Suppressor macrophage treated with lipopolysaccharide for 1 hour (primary cell): ENCODE measurements at regions not wholly inside any gene's neighbourhood (a gene's known extent, or its start where the extent isn't known, plus 50 kb on each side); places are given as distances from the start of the nearest gene placed in this dataset.
A peak's percentile ranks its signal among the peaks of the same experiment; 100 is the strongest.
"Not testable (repeated sequence)": the region's sequence is repeated elsewhere in the genome, so short reads cannot be mapped to it uniquely, and the experiment has no call there.

Experiments used
- DNase-seq, 3 donors: peaks; one replicate each; pipeline ENCODE4 v3.0.0-alpha.2; 2020 to 2022

- DNase-seq, result no peak
Observed at GRCh38 chr3:153553605-153553945, 391.5 kb downstream of the RAP2B start.

GRCh38 chr3:153555919-153556318 is 393.9 kb downstream of the RAP2B start:
- DNase-seq, result no peak

GRCh38 chr3:153559366-153559765 is 397.3 kb downstream of the RAP2B start:
- not testable (repeated sequence) for DNase-seq

- DNase-seq, result no peak
Observed at GRCh38 chr3:153567011-153567410, 405.0 kb downstream of the RAP2B start.

GRCh38 chr3:153567556-153567955 is 405.5 kb downstream of the RAP2B start:
- no peak for DNase-seq

- DNase-seq, result not testable (repeated sequence)
Observed at GRCh38 chr3:153570481-153570880, 408.5 kb downstream of the RAP2B start.

GRCh38 chr3:153572165-153572564 is 410.1 kb downstream of the RAP2B start:
- no peak for DNase-seq

GRCh38 chr3:153572654-153573053 is 410.6 kb downstream of the RAP2B start:
- no peak for DNase-seq

- no peak for DNase-seq
Observed at GRCh38 chr3:153573481-153573880, 411.5 kb downstream of the RAP2B start.

GRCh38 chr3:153574445-153574844 is 412.4 kb downstream of the RAP2B start:
- DNase-seq, result no peak

GRCh38 chr3:153577059-153577736 is 415.2 kb downstream of the RAP2B start:
- no peak for DNase-seq

GRCh38 chr3:153578046-153578445 is 416.0 kb downstream of the RAP2B start:
- no peak for DNase-seq

- DNase-seq, result no peak
Observed at GRCh38 chr3:153590051-153590450, 428.0 kb downstream of the RAP2B start.

- DNase-seq, result peak; percentile 66 to 83 (median 81)
Observed at GRCh38 chr3:153591561-153592245, 429.7 kb downstream of the RAP2B start.

- peak; percentile 32 to 48 (median 44) for DNase-seq
Observed at GRCh38 chr3:153595186-153595815, 433.3 kb downstream of the RAP2B start.

- DNase-seq, result no peak
Observed at GRCh38 chr3:153596401-153596800, 434.4 kb downstream of the RAP2B start.

GRCh38 chr3:153599685-153600084 is 437.7 kb downstream of the RAP2B start:
- DNase-seq, result peak; percentile 72 to 78 (median 77)

- no peak for DNase-seq
Observed at GRCh38 chr3:153600896-153601295, 438.9 kb downstream of the RAP2B start.

- DNase-seq, result peak in 1 of 3 donors; percentile 40
Observed at GRCh38 chr3:153601374-153601853, 439.4 kb downstream of the RAP2B start.

- no peak for DNase-seq
Observed at GRCh38 chr3:153602801-153603200, 440.8 kb downstream of the RAP2B start.

- no peak for DNase-seq
Observed at GRCh38 chr3:153614140-153614539, 452.1 kb downstream of the RAP2B start.

- peak; percentile 40 to 69 (median 51) for DNase-seq
Observed at GRCh38 chr3:153614563-153614962, 452.5 kb downstream of the RAP2B start.

GRCh38 chr3:153615863-153616262 is 453.8 kb downstream of the RAP2B start:
- DNase-seq, result no peak

GRCh38 chr3:153617463-153617862 is 455.4 kb downstream of the RAP2B start:
- no peak for DNase-seq
